Stimulated activated CD4-positive, alpha-beta T cell treated with anti-CD3 and anti-CD28 coated beads, TNF-alpha, amount 100 ng/mL, for 48 hours (primary cell): ENCODE measurements at regions not wholly inside any gene's neighbourhood (a gene's known extent, or its start where the extent isn't known, plus 50 kb on each side); places are given as distances from the start of the nearest gene placed in this dataset.
"Not testable (repeated sequence)": the region's sequence is repeated elsewhere in the genome, so short reads cannot be mapped to it uniquely, and the experiment has no call there.

Experiments
- DNase-seq, 3 donors: peaks; one replicate each; pipeline ENCODE4 v3.0.0-alpha.2; 2020; ENCODE audit warnings: low read depth in 3 of 3

- DNase-seq: no peak
These were observed 50.9 kb upstream of the MITF start for GRCh38 chr3:69688400-69688799.

GRCh38 chr3:69687641-69688040 is 51.6 kb upstream of the MITF start:
- DNase-seq: no peak

GRCh38 chr3:69686056-69686455 is 53.2 kb upstream of the MITF start:
- DNase-seq: no peak

GRCh38 chr3:69684309-69684961 is 54.8 kb upstream of the MITF start:
- DNase-seq: no peak

- no peak for DNase-seq
These were observed 56.0 kb upstream of the MITF start for GRCh38 chr3:69683082-69683806.

GRCh38 chr3:69677456-69677855 is 61.8 kb upstream of the MITF start:
- DNase-seq: not testable (repeated sequence)

GRCh38 chr3:69675786-69676530 is 63.3 kb upstream of the MITF start:
- DNase-seq: no peak

- no peak for DNase-seq
These were observed 64.5 kb upstream of the MITF start for GRCh38 chr3:69674752-69675151.

GRCh38 chr3:69671082-69671952 is 67.9 kb upstream of the MITF start:
- peak in 1 of 3 donors; percentile 4 for DNase-seq

- DNase-seq: no peak
These were observed 70.2 kb upstream of the MITF start for GRCh38 chr3:69669070-69669469.

- no peak for DNase-seq
These were observed 74.1 kb upstream of the MITF start for GRCh38 chr3:69665026-69665737.

- DNase-seq: no peak
These were observed 78.6 kb upstream of the MITF start for GRCh38 chr3:69660631-69661030.

GRCh38 chr3:69659180-69659910 is 79.9 kb upstream of the MITF start:
- no peak for DNase-seq

- DNase-seq: no peak
These were observed 80.6 kb upstream of the MITF start for GRCh38 chr3:69658514-69659140.

- not testable (repeated sequence) for DNase-seq
These were observed 82.2 kb upstream of the MITF start for GRCh38 chr3:69657030-69657429.

GRCh38 chr3:69651765-69652164 is 87.5 kb upstream of the MITF start:
- DNase-seq: no peak

GRCh38 chr3:69650066-69650419 is 89.2 kb upstream of the MITF start:
- no peak for DNase-seq

- DNase-seq: no peak
These were observed 89.9 kb upstream of the MITF start for GRCh38 chr3:69649120-69650065.

GRCh38 chr3:69648126-69648525 is 91.1 kb upstream of the MITF start:
- no peak for DNase-seq
